ENCODE measurements at regions not wholly inside any gene's neighbourhood (a gene's known extent, or its start where the extent isn't known, plus 50 kb on each side); places are given as distances from the start of the nearest gene placed in this dataset.

DNA sequence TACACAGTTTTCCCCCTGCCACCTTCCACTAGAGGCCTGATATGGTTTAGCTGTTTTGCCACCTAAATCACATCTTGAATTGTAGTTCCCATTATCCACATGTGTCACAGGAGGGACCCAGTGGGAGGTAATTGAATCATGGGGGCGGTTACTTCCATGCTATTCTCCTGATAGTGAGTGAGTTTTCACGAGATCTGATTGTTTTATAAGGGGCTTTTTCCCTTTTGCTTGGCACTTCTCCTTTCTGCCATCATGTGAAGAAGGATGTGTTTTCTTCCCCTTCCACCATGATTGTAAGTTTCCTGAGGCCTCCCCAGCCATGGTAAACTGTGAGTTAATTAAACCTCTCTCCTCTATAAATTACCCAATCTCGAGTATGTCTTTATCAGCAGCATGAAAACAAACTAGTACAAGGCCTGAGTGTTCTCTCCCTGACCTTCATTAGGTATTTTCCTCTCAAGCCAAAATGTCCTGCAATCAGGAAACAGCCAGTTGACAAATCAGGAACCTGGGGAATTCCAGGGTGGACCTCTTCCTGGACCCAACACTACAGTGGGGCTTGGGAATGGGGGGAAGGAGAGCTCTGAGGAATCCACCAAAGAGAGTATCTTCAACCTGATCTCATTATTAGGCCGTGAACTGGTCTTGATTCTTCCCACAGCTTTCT lies 129.9 kb downstream of the TXNL1 start (continued):
- TF ChIP-seq TEAD4 (IDR thresholded peaks at IDR 0.05; ENCODE audit: low read depth, low read length) (no peak), SP2 (IDR thresholded peaks at IDR 0.05; ENCODE audit: low read length) (no peak), SAP30 (IDR thresholded peaks at IDR 0.05; ENCODE audit: insufficient read depth, insufficient replicate concordance, low read length) (no peak), ASH2L (IDR thresholded peaks at IDR 0.05; ENCODE audit: low read length) (no peak), TAF1 (IDR thresholded peaks at IDR 0.05; ENCODE audit: low read depth, low read length) (no peak)

Data from H1 (cell line).